ENCODE measurements at regions not wholly inside any gene's neighbourhood (a gene's known extent, or its start where the extent isn't known, plus 50 kb on each side); places are given as distances from the start of the nearest gene placed in this dataset.
A peak's percentile ranks its signal among the peaks of the same experiment; 100 is the strongest.

DNA sequence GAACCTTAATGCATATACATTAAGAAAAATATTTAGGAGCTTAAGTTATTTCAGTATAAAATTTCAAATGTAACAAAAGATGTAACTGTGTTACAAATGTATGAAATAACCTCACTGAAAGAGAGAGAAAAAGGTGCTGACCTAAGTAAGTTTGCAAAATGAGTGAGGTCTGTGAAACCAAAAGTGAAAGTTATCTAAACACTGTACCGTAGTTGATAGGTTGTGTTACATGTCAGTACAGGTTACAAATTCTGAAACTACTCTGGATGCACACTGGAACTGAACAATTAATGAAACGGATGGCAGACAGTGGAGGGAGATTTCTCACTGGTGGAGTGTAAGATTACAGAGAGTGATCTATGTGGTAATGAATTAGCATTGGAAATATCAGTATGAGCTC is 420.7 kb downstream of the ZNF385D start:
- Histone ChIP-seq H3K4me1 (no peaks in the 10 kb centered on the region), H3K27ac (no peak overlapping the region), H3K4me3 (peak overlapping the region in 2 of 3 donors; percentile 23 to 54), H3K27me3 (no peaks in the 10 kb centered on the region), H3K36me3 (no peaks in the 10 kb centered on the region), H3K9me3 (no peaks in the 10 kb centered on the region)
- intact Hi-C loops (cut with DNase I; ENCODE audit: low total_unique reads), result no loop called here
- TF ChIP-seq POLR2A (IDR thresholded peaks at IDR 0.05), result no peak
- TF ChIP-seq, protein P1, sequence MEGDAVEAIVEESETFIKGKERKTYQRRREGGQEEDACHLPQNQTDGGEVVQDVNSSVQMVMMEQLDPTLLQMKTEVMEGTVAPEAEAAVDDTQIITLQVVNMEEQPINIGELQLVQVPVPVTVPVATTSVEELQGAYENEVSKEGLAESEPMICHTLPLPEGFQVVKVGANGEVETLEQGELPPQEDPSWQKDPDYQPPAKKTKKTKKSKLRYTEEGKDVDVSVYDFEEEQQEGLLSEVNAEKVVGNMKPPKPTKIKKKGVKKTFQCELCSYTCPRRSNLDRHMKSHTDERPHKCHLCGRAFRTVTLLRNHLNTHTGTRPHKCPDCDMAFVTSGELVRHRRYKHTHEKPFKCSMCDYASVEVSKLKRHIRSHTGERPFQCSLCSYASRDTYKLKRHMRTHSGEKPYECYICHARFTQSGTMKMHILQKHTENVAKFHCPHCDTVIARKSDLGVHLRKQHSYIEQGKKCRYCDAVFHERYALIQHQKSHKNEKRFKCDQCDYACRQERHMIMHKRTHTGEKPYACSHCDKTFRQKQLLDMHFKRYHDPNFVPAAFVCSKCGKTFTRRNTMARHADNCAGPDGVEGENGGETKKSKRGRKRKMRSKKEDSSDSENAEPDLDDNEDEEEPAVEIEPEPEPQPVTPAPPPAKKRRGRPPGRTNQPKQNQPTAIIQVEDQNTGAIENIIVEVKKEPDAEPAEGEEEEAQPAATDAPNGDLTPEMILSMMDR (IDR thresholded peaks at IDR 0.05), result no peak
- TF ChIP-seq POLR2AphosphoS5 (IDR thresholded peaks at IDR 0.05), result no peak
- no peak for DNase-seq (ENCODE audit: low spot score in 2 of 2)

DNA sequence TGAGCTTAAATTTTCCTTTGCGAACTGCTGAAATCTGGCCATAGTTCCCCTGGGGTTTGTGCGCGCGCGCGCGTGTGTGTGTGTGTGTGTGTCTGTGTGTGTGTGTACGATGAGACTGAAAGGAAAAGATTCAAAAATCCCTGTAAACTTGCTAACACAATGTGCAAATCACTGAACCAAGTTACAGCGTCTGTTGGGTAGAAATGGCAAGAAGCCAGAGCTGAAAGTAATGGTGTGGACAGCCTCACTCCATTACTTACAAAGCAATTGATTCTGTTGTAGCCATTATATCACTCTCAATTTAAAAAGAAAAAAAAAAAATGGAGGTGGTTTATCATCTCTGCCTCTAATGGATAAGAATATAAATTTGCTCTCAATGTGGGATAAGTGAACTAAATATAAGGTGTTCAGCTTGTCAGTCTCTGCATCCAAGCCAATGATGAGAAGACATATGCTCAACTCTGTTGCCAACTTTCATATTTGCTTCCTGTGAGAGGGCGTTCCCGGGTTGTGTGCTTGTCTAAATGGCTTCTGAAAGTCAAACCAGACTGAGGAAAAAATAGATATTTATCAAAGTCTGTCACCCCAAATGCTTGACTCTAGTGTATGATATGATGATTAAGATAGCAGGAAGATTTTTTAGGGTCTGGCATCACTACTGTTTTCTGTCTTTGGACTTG is 422.2 kb downstream of the ZNF385D start:
- intact Hi-C loops (cut with DNase I; ENCODE audit: low total_unique reads), result no loop called here
- no peak overlapping the region for H3K27ac ChIP-seq
- H3K27me3 ChIP-seq, result no peaks in the 10 kb centered on the region
- DNase-seq (ENCODE audit: low spot score in 2 of 2), result no peak
- no peaks in the 10 kb centered on the region for H3K36me3 ChIP-seq
- H3K9me3 ChIP-seq, result no peaks in the 10 kb centered on the region
- no peaks in the 10 kb centered on the region for H3K4me1 ChIP-seq
- no peak overlapping the region for H3K4me3 ChIP-seq
- no peak for TF ChIP-seq POLR2A (IDR thresholded peaks at IDR 0.05)
- TF ChIP-seq, protein P1 (IDR thresholded peaks at IDR 0.05), result no peak
- no peak for TF ChIP-seq POLR2AphosphoS5 (IDR thresholded peaks at IDR 0.05)

DNA sequence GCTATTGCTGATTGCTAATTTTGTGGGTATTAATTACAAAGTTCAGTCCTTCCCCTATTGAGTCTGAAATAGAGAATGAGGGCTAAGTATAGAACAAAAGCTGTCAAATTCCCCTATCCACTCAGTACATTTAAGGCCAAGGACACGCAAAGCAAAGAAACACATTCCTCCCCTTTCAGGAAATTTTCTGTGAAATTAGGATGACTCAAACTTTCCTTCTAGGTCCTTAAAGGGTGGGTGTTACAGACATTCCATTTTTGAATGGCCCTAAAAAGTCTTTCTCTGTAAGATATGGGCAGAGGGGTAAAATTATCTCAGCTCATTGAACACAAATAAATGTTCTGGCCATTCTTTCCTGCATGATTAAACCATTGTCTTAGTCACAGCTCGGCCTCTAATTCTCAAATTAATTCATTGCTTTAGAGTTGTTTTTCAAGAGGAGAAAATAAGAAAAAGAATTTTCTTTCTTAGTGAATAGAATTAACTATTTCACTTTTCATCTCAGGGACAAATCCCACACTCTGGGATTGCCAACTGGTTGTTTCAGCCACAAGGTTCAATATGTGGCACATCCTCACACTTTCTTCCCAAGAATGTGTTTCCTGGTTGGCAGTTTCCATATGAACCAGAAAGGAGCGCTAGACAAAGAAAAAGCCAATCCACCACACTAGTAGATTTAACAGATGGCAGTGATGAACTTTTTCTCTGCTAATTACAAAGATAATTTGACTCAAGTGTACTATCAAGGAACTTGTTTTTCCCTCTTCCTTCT is 424.1 kb downstream of the ZNF385D start:
- intact Hi-C loops (cut with DNase I; ENCODE audit: low total_unique reads), result no loop called here

DNA sequence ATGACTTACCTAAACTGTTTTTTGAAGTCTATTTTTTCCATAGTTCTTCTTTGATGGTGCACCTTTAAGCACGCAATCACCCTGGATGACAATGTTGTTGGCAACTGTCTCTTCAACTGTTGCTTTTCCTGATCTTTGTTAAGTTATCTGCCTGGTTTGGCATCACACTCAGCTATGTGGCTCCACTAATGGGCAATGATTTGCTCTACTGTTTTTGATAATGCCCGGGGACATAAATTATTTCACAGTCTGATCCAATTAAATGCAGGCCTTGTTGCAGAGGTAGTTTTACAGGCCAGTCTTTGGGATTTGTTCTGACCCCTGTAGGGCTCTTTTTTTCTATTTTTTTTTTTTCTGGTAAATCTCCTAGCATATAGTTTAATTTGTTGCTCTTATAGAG is 436.3 kb downstream of the ZNF385D start:
- Histone ChIP-seq H3K9me3 (no peaks in the 10 kb centered on the region), H3K27ac (no peak overlapping the region), H3K4me3 (no peak overlapping the region), H3K4me1 (no peaks in the 10 kb centered on the region), H3K36me3 (no peaks in the 10 kb centered on the region), H3K27me3 (no peaks in the 10 kb centered on the region)
- no peak for DNase-seq (ENCODE audit: low spot score in 2 of 2)
- intact Hi-C loops (cut with DNase I; ENCODE audit: low total_unique reads), result no loop called here
- TF ChIP-seq POLR2AphosphoS5 (IDR thresholded peaks at IDR 0.05) (no peak), POLR2A (IDR thresholded peaks at IDR 0.05) (no peak)

More for the DNA sequence above, 424.1 kb downstream of the ZNF385D start:
- Histone ChIP-seq H3K9me3 (no peaks in the 10 kb centered on the region), H3K4me3 (no peak overlapping the region), H3K27me3 (no peaks in the 10 kb centered on the region), H3K27ac (no peak overlapping the region), H3K36me3 (no peaks in the 10 kb centered on the region), H3K4me1 (no peaks in the 10 kb centered on the region)
- TF ChIP-seq POLR2AphosphoS5 (IDR thresholded peaks at IDR 0.05) (no peak), POLR2A (IDR thresholded peaks at IDR 0.05) (no peak)
- TF ChIP-seq, protein P1 (IDR thresholded peaks at IDR 0.05), result no peak
- DNase-seq (ENCODE audit: low spot score in 2 of 2), result no peak

DNA sequence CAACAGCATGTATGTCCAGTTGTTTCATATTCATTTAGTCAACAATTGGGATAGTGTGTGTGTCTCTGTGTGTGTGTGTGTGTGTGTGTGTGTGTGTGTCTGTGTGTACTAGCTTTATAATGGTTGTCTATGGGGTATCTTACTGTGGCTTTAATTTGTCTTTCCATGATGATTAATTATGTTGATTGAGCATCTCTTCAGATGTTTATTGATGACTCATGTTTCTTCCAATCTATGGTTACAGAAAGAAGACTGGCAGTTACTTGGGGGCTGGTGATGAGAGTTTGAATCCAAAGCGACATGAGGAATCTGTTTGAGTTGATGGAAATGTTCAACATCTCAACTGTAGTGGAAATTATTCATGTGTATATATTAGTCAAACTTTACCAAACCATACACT is 440.1 kb downstream of the ZNF385D start:
- TF ChIP-seq POLR2A (IDR thresholded peaks at IDR 0.05) (no peak), POLR2AphosphoS5 (IDR thresholded peaks at IDR 0.05) (no peak)
- TF ChIP-seq, protein P1 (IDR thresholded peaks at IDR 0.05), result no peak
- H3K4me1 ChIP-seq, result no peaks in the 10 kb centered on the region

More for the DNA sequence above, 440.1 kb downstream of the ZNF385D start:
- H3K36me3 ChIP-seq, result no peaks in the 10 kb centered on the region
- H3K4me3 ChIP-seq, result no peak overlapping the region
- no peaks in the 10 kb centered on the region for H3K9me3 ChIP-seq
- no peak overlapping the region for H3K27ac ChIP-seq
- intact Hi-C loops (cut with DNase I; ENCODE audit: low total_unique reads), result no loop called here
- DNase-seq (ENCODE audit: low spot score in 2 of 2), result no peak
- H3K27me3 ChIP-seq, result no peaks in the 10 kb centered on the region
